ENCODE measurements at regions not wholly inside any gene's neighbourhood (a gene's known extent, or its start where the extent isn't known, plus 50 kb on each side); places are given as distances from the start of the nearest gene placed in this dataset.

- no peak for TF ChIP-seq EZH2 (IDR thresholded peaks at IDR 0.05; ENCODE audit: low read length, missing control alignments)
- TF ChIP-seq, protein P1, sequence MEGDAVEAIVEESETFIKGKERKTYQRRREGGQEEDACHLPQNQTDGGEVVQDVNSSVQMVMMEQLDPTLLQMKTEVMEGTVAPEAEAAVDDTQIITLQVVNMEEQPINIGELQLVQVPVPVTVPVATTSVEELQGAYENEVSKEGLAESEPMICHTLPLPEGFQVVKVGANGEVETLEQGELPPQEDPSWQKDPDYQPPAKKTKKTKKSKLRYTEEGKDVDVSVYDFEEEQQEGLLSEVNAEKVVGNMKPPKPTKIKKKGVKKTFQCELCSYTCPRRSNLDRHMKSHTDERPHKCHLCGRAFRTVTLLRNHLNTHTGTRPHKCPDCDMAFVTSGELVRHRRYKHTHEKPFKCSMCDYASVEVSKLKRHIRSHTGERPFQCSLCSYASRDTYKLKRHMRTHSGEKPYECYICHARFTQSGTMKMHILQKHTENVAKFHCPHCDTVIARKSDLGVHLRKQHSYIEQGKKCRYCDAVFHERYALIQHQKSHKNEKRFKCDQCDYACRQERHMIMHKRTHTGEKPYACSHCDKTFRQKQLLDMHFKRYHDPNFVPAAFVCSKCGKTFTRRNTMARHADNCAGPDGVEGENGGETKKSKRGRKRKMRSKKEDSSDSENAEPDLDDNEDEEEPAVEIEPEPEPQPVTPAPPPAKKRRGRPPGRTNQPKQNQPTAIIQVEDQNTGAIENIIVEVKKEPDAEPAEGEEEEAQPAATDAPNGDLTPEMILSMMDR (conservative IDR thresholded peaks at IDR 0.05 in 1 of 2, IDR thresholded peaks at IDR 0.05 in 1 of 2; ENCODE audit: low read depth in 1 of 2, low read length in 2 of 2) = no peak
Observed at GRCh38 chr4:165784672-165785071, 88.4 kb upstream of the TLL1 start.

All from fibroblast of lung (primary cell).